CD4-positive, alpha-beta T cell treated with Interferon alpha-2 for 1 hour (primary cell): ENCODE measurements at regions not wholly inside any gene's neighbourhood (a gene's known extent, or its start where the extent isn't known, plus 50 kb on each side); places are given as distances from the start of the nearest gene placed in this dataset.

Source experiments
- DNase-seq, 2 donors: peaks; one replicate each; pipeline ENCODE4 v3.0.0-alpha.2; 2020 to 2022

- no peak for DNase-seq
These were observed 353.9 kb upstream of the PKN2 start for GRCh38 chr1:88330201-88330600.

DNA sequence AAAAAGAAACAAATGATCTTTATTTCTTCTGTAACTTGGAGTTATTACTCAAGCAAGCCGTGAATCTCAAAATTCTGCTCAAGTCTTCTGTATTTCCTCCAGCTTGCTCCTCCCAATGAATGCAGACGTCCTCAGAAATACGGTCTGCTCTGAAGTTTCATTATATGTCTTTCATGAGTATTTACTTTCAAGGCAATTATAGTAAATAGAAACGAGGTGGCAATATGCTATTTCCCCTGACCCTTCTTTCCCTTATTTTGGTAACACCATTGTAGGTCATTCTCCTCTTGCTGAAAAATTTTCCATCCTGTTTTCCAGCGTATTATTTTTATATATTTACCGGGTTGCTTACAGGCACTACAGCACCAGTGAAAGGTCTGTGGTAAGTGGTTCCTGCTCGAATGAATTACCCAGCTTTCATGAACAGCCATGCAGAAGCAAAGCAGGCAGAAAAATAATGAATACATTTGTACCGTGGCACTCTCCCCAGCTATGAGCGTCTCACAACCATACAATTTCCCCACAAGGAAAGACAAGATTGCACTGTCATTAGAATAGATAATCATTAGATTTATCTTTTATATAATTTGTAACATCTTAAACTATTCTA lies 350.9 kb upstream of the PKN2 start:
- DNase-seq: no peak

GRCh38 chr1:88341447-88341846 lies 342.6 kb upstream of the PKN2 start:
- DNase-seq: no peak

- peak in 1 of 2 donors; percentile 11 for DNase-seq
These were observed 342.0 kb upstream of the PKN2 start for GRCh38 chr1:88342081-88342480.

GRCh38 chr1:88350648-88351047 lies 333.4 kb upstream of the PKN2 start:
- no peak for DNase-seq

GRCh38 chr1:88351960-88352359 lies 332.1 kb upstream of the PKN2 start:
- DNase-seq: no peak

GRCh38 chr1:88354256-88354655 lies 329.8 kb upstream of the PKN2 start:
- DNase-seq: no peak

DNA sequence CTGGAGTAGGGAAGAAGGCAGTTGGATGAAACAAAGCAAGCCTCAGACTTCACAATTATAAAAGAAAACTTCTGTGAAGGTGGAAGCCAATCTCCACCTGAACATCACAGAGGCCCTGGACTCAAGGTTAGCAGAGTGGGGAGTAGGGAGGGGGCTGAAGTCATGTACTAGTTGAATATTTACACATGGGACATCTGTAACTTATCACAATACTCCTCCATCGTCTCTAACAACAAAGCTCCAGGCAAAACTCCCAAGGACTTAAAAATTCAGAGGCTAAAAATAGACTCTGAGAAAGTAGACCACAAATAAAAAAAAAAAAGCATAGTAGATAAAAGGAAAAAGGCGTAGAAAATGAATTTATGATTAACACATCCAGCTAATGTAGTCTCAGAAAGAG lies 326.3 kb upstream of the PKN2 start:
- no peak for DNase-seq

DNA sequence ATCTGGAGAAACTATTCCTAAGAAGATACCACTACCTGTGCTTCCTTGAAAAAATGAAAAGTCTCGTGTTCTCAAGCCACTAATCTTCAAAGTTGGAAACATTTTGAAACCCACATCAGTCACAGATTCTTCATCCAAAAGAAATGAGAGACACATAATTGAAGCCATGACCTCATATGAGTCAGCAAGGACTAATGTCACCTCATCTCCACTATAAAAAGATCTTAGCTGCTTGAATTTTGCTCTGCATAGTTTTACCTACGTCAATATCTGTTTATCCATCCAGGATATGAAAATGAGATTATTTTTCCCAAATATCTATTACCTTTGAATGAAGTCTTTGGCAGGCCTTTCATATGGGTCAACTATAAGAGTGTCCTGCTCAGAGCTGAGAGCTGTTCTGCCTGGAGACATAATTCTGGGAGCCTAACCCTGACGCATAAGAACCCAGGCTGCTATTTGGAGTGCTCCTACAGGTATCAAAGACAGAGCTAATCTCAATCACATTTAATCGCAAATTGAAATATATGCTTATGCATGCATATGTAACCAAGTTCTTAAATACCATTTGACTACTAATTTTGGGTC lies 312.5 kb upstream of the PKN2 start:
- DNase-seq: no peak

DNA sequence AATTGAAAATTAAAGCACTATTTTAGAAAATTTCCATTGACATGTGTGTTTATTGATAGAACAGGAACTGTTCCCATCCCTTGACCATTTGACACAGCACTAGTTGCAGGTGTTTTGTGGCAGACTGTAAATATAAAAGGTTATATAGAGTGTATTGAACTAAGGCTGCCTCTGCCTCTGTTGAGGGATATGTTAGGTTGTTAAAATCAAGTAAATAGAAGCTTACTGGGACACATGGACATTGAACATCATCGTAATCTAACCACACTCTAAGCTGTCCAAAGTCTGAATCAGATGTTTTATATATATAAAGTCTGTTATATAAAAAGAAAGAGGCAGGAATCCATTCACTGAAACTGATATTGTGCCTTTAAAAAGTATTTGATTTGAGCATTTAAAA lies 308.1 kb upstream of the PKN2 start:
- DNase-seq: no peak

GRCh38 chr1:88376421-88376820 lies 307.7 kb upstream of the PKN2 start:
- no peak for DNase-seq

DNA sequence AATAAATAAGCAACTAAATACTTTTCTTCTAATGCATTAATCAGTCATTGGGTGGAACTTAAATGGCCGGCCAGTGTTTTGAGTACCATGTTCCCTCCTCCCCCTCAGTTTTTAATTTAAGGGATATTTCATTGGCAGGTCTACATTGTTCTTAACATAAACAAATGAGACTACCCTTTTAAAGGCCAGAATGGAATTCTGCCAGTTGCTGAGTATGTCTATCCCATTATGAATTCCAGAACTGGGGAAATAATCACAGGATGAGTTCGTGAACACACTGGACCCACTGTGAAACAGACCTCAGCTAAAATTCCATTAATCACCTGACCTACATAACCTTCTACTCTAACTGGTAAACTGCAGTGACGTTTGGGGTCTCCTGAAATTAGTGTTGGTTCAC lies 305.5 kb upstream of the PKN2 start:
- no peak for DNase-seq

GRCh38 chr1:88394958-88395357 lies 289.1 kb upstream of the PKN2 start:
- DNase-seq: no peak

DNA sequence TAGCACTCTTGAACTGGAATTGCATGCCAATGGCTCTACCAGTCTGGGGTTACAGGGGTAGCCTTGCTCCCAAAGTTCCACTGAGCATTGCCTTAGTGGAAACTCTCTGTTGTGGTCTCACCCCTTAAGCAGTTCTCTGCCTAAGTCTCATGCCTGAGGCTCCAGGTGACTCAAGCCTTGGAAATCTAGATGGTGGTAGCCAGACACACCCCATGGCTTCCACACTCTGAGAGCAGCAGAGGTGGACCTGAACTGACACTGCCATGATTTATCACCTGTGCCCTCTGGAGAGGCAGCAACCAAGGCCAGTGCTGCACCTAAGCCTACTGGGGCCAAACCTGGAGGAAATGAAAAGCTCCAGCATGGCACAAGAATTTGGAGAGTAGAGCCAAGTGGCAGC lies 285.7 kb upstream of the PKN2 start:
- DNase-seq: no peak

GRCh38 chr1:88399690-88400089 lies 284.4 kb upstream of the PKN2 start:
- DNase-seq: no peak

DNA sequence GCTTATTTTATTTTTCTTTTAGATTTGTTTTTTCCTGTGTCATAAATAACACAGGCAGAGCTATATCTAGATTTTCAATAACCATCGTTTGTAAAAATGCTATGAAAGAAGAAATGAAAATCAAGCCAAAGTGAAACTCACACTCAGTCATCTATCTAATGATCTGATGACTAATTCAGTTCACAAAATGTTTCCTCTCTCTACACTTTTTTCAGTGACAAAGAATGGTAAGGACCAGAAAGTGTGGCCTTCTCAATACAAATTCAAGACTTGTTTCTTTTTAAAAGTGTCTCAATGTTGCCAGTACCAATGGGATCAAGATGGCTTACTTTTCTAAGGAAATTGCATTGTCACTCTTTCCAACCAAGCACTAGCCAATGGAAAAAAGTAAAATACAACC lies 282.8 kb upstream of the PKN2 start:
- no peak for DNase-seq

GRCh38 chr1:88404582-88404981 lies 279.5 kb upstream of the PKN2 start:
- DNase-seq: no peak

- DNase-seq: no peak
These were observed 276.8 kb upstream of the PKN2 start for GRCh38 chr1:88407248-88407647.

- DNase-seq: no peak
These were observed 262.1 kb upstream of the PKN2 start for GRCh38 chr1:88421997-88422396.

GRCh38 chr1:88433556-88433955 lies 250.5 kb upstream of the PKN2 start:
- DNase-seq: no peak

- DNase-seq: no peak
These were observed 249.2 kb upstream of the PKN2 start for GRCh38 chr1:88434836-88435235.

GRCh38 chr1:88441022-88441421 lies 243.1 kb upstream of the PKN2 start:
- no peak for DNase-seq

DNA sequence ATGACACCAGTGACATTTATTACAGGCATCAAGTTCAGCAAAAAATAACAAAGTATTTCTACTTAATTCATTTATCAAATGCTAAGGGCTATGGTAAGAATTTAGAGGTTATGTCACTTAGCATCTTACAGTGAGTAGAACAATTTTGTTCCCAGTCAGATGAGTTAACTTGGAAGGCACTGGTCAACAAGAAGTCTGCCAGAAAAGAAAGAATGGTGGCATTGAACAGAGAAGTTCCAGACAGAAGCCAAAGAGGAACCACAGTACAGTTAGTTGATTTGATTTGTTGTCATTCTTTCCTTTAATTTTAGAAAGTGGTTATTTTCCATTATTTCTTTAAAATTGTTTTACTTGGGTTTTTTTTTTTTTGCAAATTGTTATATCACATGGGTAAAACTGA lies 232.2 kb upstream of the PKN2 start:
- DNase-seq: no peak

GRCh38 chr1:88453295-88453694 lies 230.8 kb upstream of the PKN2 start:
- DNase-seq: no peak

GRCh38 chr1:88454781-88455180 lies 229.3 kb upstream of the PKN2 start:
- DNase-seq: no peak
